K562 (cell line): ENCODE measurements at regions not wholly inside any gene's neighbourhood (a gene's known extent, or its start where the extent isn't known, plus 50 kb on each side); places are given as distances from the start of the nearest gene placed in this dataset.

ENCODE experiments used
- ATAC-seq: fragments of 200-7000 bp; cut with Tn5 transposase; 3 replicates; pipeline ENCODE4 v1.9.1; 2020; ENCODE audit warnings: moderate library complexity
- BruUV-seq: library from RNA; stranded (reverse); fragments of 400-500 nt; replicated peaks from 2 replicates; lab custom pipeline; 2021; lab: Mats Ljungman, UMichigan
- CTCF ChIA-PET: fragments of 300-600 bp; formaldehyde crosslinking; extraction: SDS; loops from one replicate; lab custom pipeline; 2021; ENCODE audit warnings: low intra/inter-chr PET ratio; lab: Yijun Ruan, JAX
- POLR2A ChIA-PET: fragments of 300-600, 350-650 bp; sonication (Branson Sonifier 250); formaldehyde crosslinking; extraction: SDS; loops from one replicate; lab custom pipeline; 2021; ENCODE audit warnings: antibody characterized with exemption, inconsistent platforms; lab: Yijun Ruan, JAX
- DNase-seq, 4 experiments: peaks; one replicate each; pipeline versions ENCODE4 v3.0.0 to v3.0.0-alpha.2; 2011 to 2018; ENCODE audit warnings: low spot score in 3 of 4, mixed read lengths in 3 of 4; ENCODE audit errors: extremely low read depth in 1 of 4
- FAIRE-seq: peaks from 2 replicates; lab custom pipeline; 2011; peaks lifted over from hg19 to GRCh38; lab: Jason Lieb, UNC
- H2AFZ ChIP-seq: 2 replicates; pipeline ENCODE4 v1.6.0; 2011; ENCODE audit warnings: low read depth, low read length, control low read depth, inconsistent platforms
- H3K27ac ChIP-seq: fragments of 200-600 bp; 3 replicates; pipeline ENCODE4 v1.8.0; 2011; ENCODE audit warnings: low read depth, mild to moderate bottlenecking, control low read depth, inconsistent platforms, low read length, moderate library complexity, mixed read lengths; ENCODE audit errors: extremely low read depth
- H3K27me3 ChIP-seq, 2 experiments: fragments of 300-600 bp in 1 of 2; 2 replicates in 1 of 2; 3 replicates in 1 of 2; pipeline versions ENCODE4 v1.6.0 to v1.8.0; 2011; ENCODE audit warnings: inconsistent platforms in 2 of 2, low read length in 2 of 2, mild to moderate bottlenecking in 1 of 2, mixed read lengths in 1 of 2, moderate library complexity in 1 of 2; ENCODE audit not compliant: control insufficient read depth in 2 of 2, insufficient read depth in 2 of 2
- H3K36me3 ChIP-seq: fragments of 300-600 bp; 3 replicates; pipeline ENCODE4 v1.8.0; 2011; ENCODE audit warnings: mild to moderate bottlenecking, low read length, inconsistent platforms; ENCODE audit not compliant: control insufficient read depth, insufficient read depth
- H3K4me1 ChIP-seq, 2 experiments: fragments of 200-600 bp in 1 of 2; replicated peaks in 1 of 2; 2 replicates in 1 of 2; 3 replicates in 1 of 2; pipeline versions ENCODE4 v1.5.1 to v1.8.0; 2011; ENCODE audit warnings: inconsistent platforms in 2 of 2, low read length in 2 of 2, mild to moderate bottlenecking in 1 of 2, mixed read lengths in 1 of 2, moderate library complexity in 1 of 2; ENCODE audit not compliant: control insufficient read depth in 2 of 2, insufficient read depth in 2 of 2
- H3K4me2 ChIP-seq: 2 replicates; pipeline ENCODE4 v1.6.1; 2011; ENCODE audit warnings: low read length, control low read depth, inconsistent platforms, mixed read lengths; ENCODE audit not compliant: insufficient read depth
- H3K4me3 ChIP-seq: fragments of 200-600 bp; sonication (generic), shearing (Covaris generic); 2 replicates; pipeline ENCODE4 v1.5.1; 2016; ENCODE audit warnings: control low read depth, inconsistent platforms
- H3K79me2 ChIP-seq: fragments of 200-600 bp; 3 replicates; pipeline ENCODE4 v1.8.0; 2011; ENCODE audit warnings: low read length, inconsistent platforms; ENCODE audit not compliant: control insufficient read depth, insufficient read depth
- H3K9ac ChIP-seq, 2 experiments: 2 replicates each; pipeline versions ENCODE4 v1.6.0 to v1.6.1; 2011; ENCODE audit warnings: low read depth in 2 of 2, low read length in 2 of 2, control low read depth in 1 of 2, inconsistent platforms in 1 of 2, mild to moderate bottlenecking in 1 of 2, mixed read lengths in 1 of 2; ENCODE audit not compliant: insufficient read depth in 1 of 2
- H3K9me1 ChIP-seq: one replicate; pipeline ENCODE4 v1.6.0; 2011; ENCODE audit warnings: inconsistent platforms, mild to moderate bottlenecking, low read length, moderate library complexity; ENCODE audit not compliant: control insufficient read depth, insufficient read depth
- H3K9me3 ChIP-seq: replicated peaks from 2 replicates; pipeline ENCODE4 v1.5.1; 2011; ENCODE audit warnings: low read depth, low read length, inconsistent platforms; ENCODE audit not compliant: control insufficient read depth, insufficient read depth
- H4K20me1 ChIP-seq: replicated peaks from 2 replicates; pipeline ENCODE4 v1.6.1; 2011; ENCODE audit warnings: low read length, inconsistent platforms, mixed read lengths; ENCODE audit not compliant: control insufficient read depth, insufficient read depth
- ATF3 ChIP-seq, 2 experiments: fragments of 450-650 bp in 1 of 2; sonication (generic) in 1 of 2; formaldehyde crosslinking in 1 of 2; IDR thresholded peaks in 1 of 2; conservative IDR thresholded peaks in 1 of 2; 2 replicates each; pipeline versions ENCODE4 v1.6.1 to v1.8.1; 2016 to 2023; ENCODE audit warnings: mild to moderate bottlenecking in 2 of 2, moderate library complexity in 2 of 2, inconsistent platforms in 1 of 2, missing genetic modification reagents in 1 of 2
- CHD7 ChIP-seq: fragments of 200-600 bp; sonication (generic); IDR thresholded peaks from one replicate; pipeline ENCODE4 v1.6.1; 2012; ENCODE audit warnings: mild to moderate bottlenecking, low read depth, low read length, inconsistent platforms
- MCM5 ChIP-seq: fragments of 450-650 bp; IDR thresholded peaks from 2 replicates; pipeline ENCODE4 v1.6.1; 2016; ENCODE audit warnings: low read depth
- PRPF4 ChIP-seq: fragments of 200-400 bp; formaldehyde crosslinking; IDR thresholded peaks from one replicate; pipeline ENCODE4 v1.6.1; 2017; ENCODE audit warnings: low read length, low read depth, mild to moderate bottlenecking; ENCODE audit not compliant: insufficient read depth, poor library complexity, severe bottlenecking
- PTRF ChIP-seq: fragments of 450-650 bp; IDR thresholded peaks from 2 replicates; pipeline ENCODE4 v1.6.1; 2016; ENCODE audit warnings: mild to moderate bottlenecking, missing genetic modification characterization, missing compliant biosample characterization
- TAF7 ChIP-seq: fragments of 450-650 bp; IDR thresholded peaks from 2 replicates; pipeline ENCODE4 v1.6.1; 2016; ENCODE audit warnings: missing genetic modification characterization, missing compliant biosample characterization
- ZFP36 ChIP-seq: fragments of 150-350 bp; IDR thresholded peaks from 2 replicates; pipeline ENCODE4 v1.6.1; 2018; ENCODE audit warnings: low read length, low read depth; ENCODE audit not compliant: partially characterized antibody
- ZNF146 ChIP-seq: IDR thresholded peaks from one replicate; pipeline ENCODE4 v1.6.1; 2018; ENCODE audit warnings: missing compliant biosample characterization; ENCODE audit not compliant: unreplicated experiment
- ZNF224 ChIP-seq: sonication (generic); formaldehyde crosslinking; IDR thresholded peaks from 2 replicates; pipeline ENCODE4 v1.8.0; 2022; ENCODE audit warnings: mild to moderate bottlenecking, missing genetic modification reagents
- ZNF589 ChIP-seq: fragments of 200-800 bp; sonication (Bioruptor generic); IDR thresholded peaks from 2 replicates; pipeline ENCODE4 v1.6.1; 2016; ENCODE audit warnings: low read depth, missing genetic modification characterization, missing compliant biosample characterization
- WGBS: fragments of 100-300 bp; shearing (Covaris generic); methylation state at CpG from one replicate; pipeline ENCODE4 v1.1.6; 2016; ENCODE audit warnings: low coverage, mixed read lengths; ENCODE audit not compliant: insufficient coverage; ENCODE audit errors: missing lambda C conversion rate; 5-methylcytosine and 5-hydroxymethylcytosine counted together
- in situ Hi-C: fragments of 300-500 bp; cut with MboI; formaldehyde crosslinking; loops from 4 replicates; pipeline ENCODE4 v1.15.0; 2018; ENCODE audit warnings: inconsistent platforms, mixed read lengths
- intact Hi-C: fragments of 100-400 bp; cut with micrococcal nuclease; formaldehyde crosslinking; loops from 2 replicates; pipeline ENCODE4 v1.14.2; 2022

- no peaks in the 10 kb centered on the region for H3K27me3 ChIP-seq
- FAIRE-seq (no peak), DNase-seq (no peak), ATAC-seq (no peak)
- no peaks in the 10 kb centered on the region for H3K4me1 ChIP-seq
- no peak overlapping the region for H3K4me2 ChIP-seq
- H3K9me1 ChIP-seq: no peaks in the 10 kb centered on the region
- no peak overlapping the region for H3K9ac ChIP-seq
- no peaks in the 10 kb centered on the region for H3K79me2 ChIP-seq
- H4K20me1 ChIP-seq: no peaks in the 10 kb centered on the region
- CTCF ChIA-PET: no interaction called here
- BruUV-seq: no TSS peak
- H3K4me3 ChIP-seq: no peak overlapping the region
- H3K36me3 ChIP-seq: no peaks in the 10 kb centered on the region
- H3K27ac ChIP-seq: no peak overlapping the region
- no peaks in the 10 kb centered on the region for H3K9me3 ChIP-seq
- in situ Hi-C loops: no loop called here
- intact Hi-C loops: loop anchor here (2.0 kb wide), 1 partner anchor 30 kb away; no protein-coding TSS in a partner anchor
- 3% methylated on average over 7 of the region's 7 CpGs for WGBS
- POLR2A ChIA-PET: no interaction called here
- no peak overlapping the region for H2AFZ ChIP-seq
- TF ChIP-seq ZFP36 (no peak), PRPF4 (no peak), ATF3 (IDR thresholded peaks at IDR 0.05) (no peak), ATF3 (CRISPR knock-in tag; conservative IDR thresholded peaks at IDR 0.05) (no peak), TAF7 (no peak), ZNF589 (CRISPR knock-in tag) (no peak), CHD7 (no peak), ZNF224 (CRISPR knock-in tag) (no peak), ZNF146 (no peak), PTRF (tag) (no peak), MCM5 (no peak)
Observed at GRCh38 chr4:117378942-117379341, 293.6 kb upstream of the TRAM1L1 start.
